ENCODE measurements at regions not wholly inside any gene's neighbourhood (a gene's known extent, or its start where the extent isn't known, plus 50 kb on each side); places are given as distances from the start of the nearest gene placed in this dataset.

- DNase-seq = no peak
Observed at GRCh38 chr2:144211826-144212225, 308.1 kb downstream of the ZEB2 start.

GRCh38 chr2:144211065-144211464 is 308.9 kb downstream of the ZEB2 start:
- DNase-seq = no peak

GRCh38 chr2:144210076-144210475 is 309.8 kb downstream of the ZEB2 start:
- no peak for DNase-seq

- DNase-seq = no peak
Observed at GRCh38 chr2:144208924-144209323, 311.0 kb downstream of the ZEB2 start.

- no peak for DNase-seq
Observed at GRCh38 chr2:144206019-144206418, 313.9 kb downstream of the ZEB2 start.

GRCh38 chr2:144201868-144202468 is 318.0 kb downstream of the ZEB2 start:
- no peak for DNase-seq

GRCh38 chr2:144201126-144201525 is 318.8 kb downstream of the ZEB2 start:
- no peak for DNase-seq

GRCh38 chr2:144198116-144198515 is 321.8 kb downstream of the ZEB2 start:
- DNase-seq = no peak

GRCh38 chr2:144194326-144195071 is 325.4 kb downstream of the ZEB2 start:
- DNase-seq = no peak

GRCh38 chr2:144190908-144191605 is 328.9 kb downstream of the ZEB2 start:
- DNase-seq = no peak

- peak; percentile 53 for DNase-seq
Observed at GRCh38 chr2:144183727-144184126, 336.2 kb downstream of the ZEB2 start.

- no peak for DNase-seq
Observed at GRCh38 chr2:144181001-144181400, 338.9 kb downstream of the ZEB2 start.

- no peak for DNase-seq
Observed at GRCh38 chr2:144180131-144180530, 339.8 kb downstream of the ZEB2 start.

GRCh38 chr2:144170179-144170578 is 349.7 kb downstream of the ZEB2 start:
- no peak for DNase-seq

- DNase-seq = no peak
Observed at GRCh38 chr2:144166743-144167142, 353.2 kb downstream of the ZEB2 start.

- no peak for DNase-seq
Observed at GRCh38 chr2:144165599-144166250, 354.2 kb downstream of the ZEB2 start.

- DNase-seq = no peak
Observed at GRCh38 chr2:144163592-144163991, 356.3 kb downstream of the ZEB2 start.

- peak; percentile 3 for DNase-seq
Observed at GRCh38 chr2:144162652-144163051, 357.3 kb downstream of the ZEB2 start.

- DNase-seq = no peak
Observed at GRCh38 chr2:144161061-144161460, 358.9 kb downstream of the ZEB2 start.

GRCh38 chr2:144159240-144159639 is 360.7 kb downstream of the ZEB2 start:
- DNase-seq = no peak

GRCh38 chr2:144158096-144158495 is 361.8 kb downstream of the ZEB2 start:
- DNase-seq = no peak

- no peak for DNase-seq
Observed at GRCh38 chr2:144156736-144157640, 362.9 kb downstream of the ZEB2 start.
